H1 (cell line): ENCODE measurements at regions not wholly inside any gene's neighbourhood (a gene's known extent, or its start where the extent isn't known, plus 50 kb on each side); places are given as distances from the start of the nearest gene placed in this dataset.

ENCODE experiments used
- ASH2L ChIP-seq: fragments of 200-600, 300-600 bp; sonication (generic); IDR thresholded peaks from one replicate; pipeline ENCODE4 v1.7.1; 2017; ENCODE audit warnings: low read length
- CBX8 ChIP-seq: fragments of 300-800, 300-1000 bp; sonication (generic); IDR thresholded peaks from 2 replicates; pipeline ENCODE4 v1.7.1; 2016; ENCODE audit warnings: low read depth, low read length, borderline replicate concordance
- SP2 ChIP-seq: IDR thresholded peaks from 2 replicates; pipeline ENCODE4 v1.6.1; 2012; ENCODE audit warnings: mild to moderate bottlenecking, low read length, inconsistent platforms
- SRF ChIP-seq: IDR thresholded peaks from 2 replicates; pipeline ENCODE4 v1.6.1; 2011; ENCODE audit warnings: mild to moderate bottlenecking, low read depth, low read length, moderate library complexity
- TBP ChIP-seq: IDR thresholded peaks from 2 replicates; pipeline ENCODE4 v1.6.1; 2011; ENCODE audit warnings: low read depth, low read length, improper control_type of control experiment
- TF ChIP-seq, protein P1 (sequence below), 3 experiments: IDR thresholded peaks; 1 replicate in 2 of 3; 2 replicates in 1 of 3; pipeline versions ENCODE4 v1.5.1 to v1.6.1; 2011; ENCODE audit warnings: low read length in 3 of 3, mild to moderate bottlenecking in 3 of 3, inconsistent platforms in 2 of 3, low read depth in 1 of 3, moderate library complexity in 1 of 3; ENCODE audit not compliant: insufficient read depth in 1 of 3; ENCODE audit errors: control extremely low read depth in 1 of 3
- TF ChIP-seq, protein P2 (sequence below): IDR thresholded peaks from 2 replicates; pipeline ENCODE4 v1.6.1; 2012; ENCODE audit warnings: low read length, inconsistent platforms
- TF ChIP-seq, protein P3 (sequence below): IDR thresholded peaks from 2 replicates; pipeline ENCODE4 v1.6.1; 2012; ENCODE audit warnings: inconsistent platforms

DNA sequence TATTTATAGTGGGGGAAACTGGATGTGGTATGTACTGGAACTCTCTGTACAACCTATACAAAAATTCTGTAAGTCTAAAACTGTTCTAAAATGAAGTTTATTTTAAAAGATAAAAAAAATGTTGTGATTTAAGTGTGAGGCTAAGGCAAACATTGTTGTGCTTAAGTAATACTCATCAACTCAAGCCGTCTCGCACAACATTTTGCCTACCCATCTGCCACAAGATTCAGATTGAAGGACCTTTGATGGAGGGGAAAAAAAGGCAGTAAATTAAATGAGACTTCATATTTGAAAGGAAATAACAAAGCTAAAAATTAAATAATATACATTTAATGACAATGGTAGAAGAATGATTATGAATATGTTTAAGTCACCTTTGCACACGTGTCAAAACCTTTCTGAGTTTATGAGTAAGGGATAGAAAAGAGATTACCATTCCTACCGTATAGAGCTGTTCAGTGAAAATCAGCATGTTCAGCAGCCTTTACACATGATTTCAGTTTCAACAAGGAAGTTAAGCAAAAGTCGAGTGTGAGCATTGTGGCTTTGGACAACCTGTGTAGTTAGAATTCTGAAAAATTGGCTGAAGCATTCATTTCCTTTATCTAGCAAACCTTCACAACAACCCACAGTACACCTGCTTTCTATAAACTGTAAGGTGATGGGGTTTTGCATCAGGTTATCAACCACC lies 499.3 kb downstream of the IRS1 start (continued):
- TF ChIP-seq TBP (no peak), ASH2L (no peak), SP2 (no peak), CBX8 (no peak), SRF (no peak)
- TF ChIP-seq, protein P1, sequence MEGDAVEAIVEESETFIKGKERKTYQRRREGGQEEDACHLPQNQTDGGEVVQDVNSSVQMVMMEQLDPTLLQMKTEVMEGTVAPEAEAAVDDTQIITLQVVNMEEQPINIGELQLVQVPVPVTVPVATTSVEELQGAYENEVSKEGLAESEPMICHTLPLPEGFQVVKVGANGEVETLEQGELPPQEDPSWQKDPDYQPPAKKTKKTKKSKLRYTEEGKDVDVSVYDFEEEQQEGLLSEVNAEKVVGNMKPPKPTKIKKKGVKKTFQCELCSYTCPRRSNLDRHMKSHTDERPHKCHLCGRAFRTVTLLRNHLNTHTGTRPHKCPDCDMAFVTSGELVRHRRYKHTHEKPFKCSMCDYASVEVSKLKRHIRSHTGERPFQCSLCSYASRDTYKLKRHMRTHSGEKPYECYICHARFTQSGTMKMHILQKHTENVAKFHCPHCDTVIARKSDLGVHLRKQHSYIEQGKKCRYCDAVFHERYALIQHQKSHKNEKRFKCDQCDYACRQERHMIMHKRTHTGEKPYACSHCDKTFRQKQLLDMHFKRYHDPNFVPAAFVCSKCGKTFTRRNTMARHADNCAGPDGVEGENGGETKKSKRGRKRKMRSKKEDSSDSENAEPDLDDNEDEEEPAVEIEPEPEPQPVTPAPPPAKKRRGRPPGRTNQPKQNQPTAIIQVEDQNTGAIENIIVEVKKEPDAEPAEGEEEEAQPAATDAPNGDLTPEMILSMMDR (IDR thresholded peaks at IDR 0.05; ENCODE audit: control extremely low read depth in 1 of 3, insufficient read depth in 1 of 3, low read depth in 1 of 3, low read length in 3 of 3): no peak
- TF ChIP-seq, protein P2, sequence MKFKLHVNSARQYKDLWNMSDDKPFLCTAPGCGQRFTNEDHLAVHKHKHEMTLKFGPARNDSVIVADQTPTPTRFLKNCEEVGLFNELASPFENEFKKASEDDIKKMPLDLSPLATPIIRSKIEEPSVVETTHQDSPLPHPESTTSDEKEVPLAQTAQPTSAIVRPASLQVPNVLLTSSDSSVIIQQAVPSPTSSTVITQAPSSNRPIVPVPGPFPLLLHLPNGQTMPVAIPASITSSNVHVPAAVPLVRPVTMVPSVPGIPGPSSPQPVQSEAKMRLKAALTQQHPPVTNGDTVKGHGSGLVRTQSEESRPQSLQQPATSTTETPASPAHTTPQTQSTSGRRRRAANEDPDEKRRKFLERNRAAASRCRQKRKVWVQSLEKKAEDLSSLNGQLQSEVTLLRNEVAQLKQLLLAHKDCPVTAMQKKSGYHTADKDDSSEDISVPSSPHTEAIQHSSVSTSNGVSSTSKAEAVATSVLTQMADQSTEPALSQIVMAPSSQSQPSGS: no peak
- TF ChIP-seq, protein P3, sequence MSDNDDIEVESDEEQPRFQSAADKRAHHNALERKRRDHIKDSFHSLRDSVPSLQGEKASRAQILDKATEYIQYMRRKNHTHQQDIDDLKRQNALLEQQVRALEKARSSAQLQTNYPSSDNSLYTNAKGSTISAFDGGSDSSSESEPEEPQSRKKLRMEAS: no peak
